ENCODE measurements at regions not wholly inside any gene's neighbourhood (a gene's known extent, or its start where the extent isn't known, plus 50 kb on each side); places are given as distances from the start of the nearest gene placed in this dataset.

DNA sequence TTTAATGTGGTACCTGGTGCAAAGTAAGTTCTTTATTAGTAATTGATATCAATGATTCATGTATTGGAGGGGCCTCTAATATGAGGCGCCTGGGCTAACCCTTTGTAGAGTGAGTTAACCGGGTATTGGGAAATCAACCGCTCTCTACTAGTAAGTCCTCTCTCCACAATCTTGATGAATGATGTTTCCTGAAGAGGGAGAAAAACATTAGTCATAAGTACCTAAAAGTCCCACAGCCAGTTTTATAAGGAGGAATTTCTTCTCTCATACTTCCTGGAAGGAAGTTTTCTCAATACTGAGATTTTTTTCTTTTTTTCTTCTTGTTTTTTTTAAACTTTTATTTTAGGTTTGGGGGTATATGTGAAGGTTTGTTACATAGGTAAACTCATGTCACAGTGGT lies 62.3 kb downstream of the AGTR2 start:
- Histone ChIP-seq H3K9me3 (ENCODE audit: control insufficient read depth, insufficient read depth, low read depth, low read length) (no peaks in the 10 kb centered on the region), H3K4me1 (ENCODE audit: control insufficient read depth, insufficient read depth, low read length) (no peaks in the 10 kb centered on the region), H3K27ac (ENCODE audit: low read length) (no peak overlapping the region), H3K36me3 (ENCODE audit: control insufficient read depth, insufficient read depth, low read length) (no peaks in the 10 kb centered on the region), H3K4me3 (ENCODE audit: low read depth in 2 of 2, low read length in 2 of 2) (no peak overlapping the region), H3K27me3 (ENCODE audit: control insufficient read depth, insufficient read depth, low read length) (no peaks in the 10 kb centered on the region)
- intact Hi-C loops (cut with micrococcal nuclease; ENCODE audit: unreplicated experiment) (no loop called here), in situ Hi-C loops (cut with HindIII; ENCODE audit: low pct_unique_long_range_greater_than_20kb, low sequenced_read_pairs) (no loop called here)
- DNase-seq (ENCODE audit: low read depth, low spot score) = no peak
- no TSS peak for BruUV-seq (replicated peaks)
- CTCF ChIA-PET = no interaction called here
- ATAC-seq = no peak
- TF ChIP-seq, protein P1, sequence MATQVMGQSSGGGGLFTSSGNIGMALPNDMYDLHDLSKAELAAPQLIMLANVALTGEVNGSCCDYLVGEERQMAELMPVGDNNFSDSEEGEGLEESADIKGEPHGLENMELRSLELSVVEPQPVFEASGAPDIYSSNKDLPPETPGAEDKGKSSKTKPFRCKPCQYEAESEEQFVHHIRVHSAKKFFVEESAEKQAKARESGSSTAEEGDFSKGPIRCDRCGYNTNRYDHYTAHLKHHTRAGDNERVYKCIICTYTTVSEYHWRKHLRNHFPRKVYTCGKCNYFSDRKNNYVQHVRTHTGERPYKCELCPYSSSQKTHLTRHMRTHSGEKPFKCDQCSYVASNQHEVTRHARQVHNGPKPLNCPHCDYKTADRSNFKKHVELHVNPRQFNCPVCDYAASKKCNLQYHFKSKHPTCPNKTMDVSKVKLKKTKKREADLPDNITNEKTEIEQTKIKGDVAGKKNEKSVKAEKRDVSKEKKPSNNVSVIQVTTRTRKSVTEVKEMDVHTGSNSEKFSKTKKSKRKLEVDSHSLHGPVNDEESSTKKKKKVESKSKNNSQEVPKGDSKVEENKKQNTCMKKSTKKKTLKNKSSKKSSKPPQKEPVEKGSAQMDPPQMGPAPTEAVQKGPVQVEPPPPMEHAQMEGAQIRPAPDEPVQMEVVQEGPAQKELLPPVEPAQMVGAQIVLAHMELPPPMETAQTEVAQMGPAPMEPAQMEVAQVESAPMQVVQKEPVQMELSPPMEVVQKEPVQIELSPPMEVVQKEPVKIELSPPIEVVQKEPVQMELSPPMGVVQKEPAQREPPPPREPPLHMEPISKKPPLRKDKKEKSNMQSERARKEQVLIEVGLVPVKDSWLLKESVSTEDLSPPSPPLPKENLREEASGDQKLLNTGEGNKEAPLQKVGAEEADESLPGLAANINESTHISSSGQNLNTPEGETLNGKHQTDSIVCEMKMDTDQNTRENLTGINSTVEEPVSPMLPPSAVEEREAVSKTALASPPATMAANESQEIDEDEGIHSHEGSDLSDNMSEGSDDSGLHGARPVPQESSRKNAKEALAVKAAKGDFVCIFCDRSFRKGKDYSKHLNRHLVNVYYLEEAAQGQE (IDR thresholded peaks at IDR 0.05; ENCODE audit: insufficient read depth in 1 of 2, low read depth in 2 of 2, low read length in 1 of 2) = no peak
- TF ChIP-seq POLR2AphosphoS5 (IDR thresholded peaks at IDR 0.05; ENCODE audit: low read depth, low read length) = no peak
- TF ChIP-seq SIN3A (IDR thresholded peaks at IDR 0.05; ENCODE audit: borderline replicate concordance, insufficient read depth, low read depth, low read length) = no peak
- TF ChIP-seq, protein P2, sequence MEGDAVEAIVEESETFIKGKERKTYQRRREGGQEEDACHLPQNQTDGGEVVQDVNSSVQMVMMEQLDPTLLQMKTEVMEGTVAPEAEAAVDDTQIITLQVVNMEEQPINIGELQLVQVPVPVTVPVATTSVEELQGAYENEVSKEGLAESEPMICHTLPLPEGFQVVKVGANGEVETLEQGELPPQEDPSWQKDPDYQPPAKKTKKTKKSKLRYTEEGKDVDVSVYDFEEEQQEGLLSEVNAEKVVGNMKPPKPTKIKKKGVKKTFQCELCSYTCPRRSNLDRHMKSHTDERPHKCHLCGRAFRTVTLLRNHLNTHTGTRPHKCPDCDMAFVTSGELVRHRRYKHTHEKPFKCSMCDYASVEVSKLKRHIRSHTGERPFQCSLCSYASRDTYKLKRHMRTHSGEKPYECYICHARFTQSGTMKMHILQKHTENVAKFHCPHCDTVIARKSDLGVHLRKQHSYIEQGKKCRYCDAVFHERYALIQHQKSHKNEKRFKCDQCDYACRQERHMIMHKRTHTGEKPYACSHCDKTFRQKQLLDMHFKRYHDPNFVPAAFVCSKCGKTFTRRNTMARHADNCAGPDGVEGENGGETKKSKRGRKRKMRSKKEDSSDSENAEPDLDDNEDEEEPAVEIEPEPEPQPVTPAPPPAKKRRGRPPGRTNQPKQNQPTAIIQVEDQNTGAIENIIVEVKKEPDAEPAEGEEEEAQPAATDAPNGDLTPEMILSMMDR (IDR thresholded peaks at IDR 0.05) = no peak
- no peak for TF ChIP-seq TCF7L2 (IDR thresholded peaks at IDR 0.05; ENCODE audit: low read depth, low read length)
- POLR2A ChIA-PET = no interaction called here

DNA sequence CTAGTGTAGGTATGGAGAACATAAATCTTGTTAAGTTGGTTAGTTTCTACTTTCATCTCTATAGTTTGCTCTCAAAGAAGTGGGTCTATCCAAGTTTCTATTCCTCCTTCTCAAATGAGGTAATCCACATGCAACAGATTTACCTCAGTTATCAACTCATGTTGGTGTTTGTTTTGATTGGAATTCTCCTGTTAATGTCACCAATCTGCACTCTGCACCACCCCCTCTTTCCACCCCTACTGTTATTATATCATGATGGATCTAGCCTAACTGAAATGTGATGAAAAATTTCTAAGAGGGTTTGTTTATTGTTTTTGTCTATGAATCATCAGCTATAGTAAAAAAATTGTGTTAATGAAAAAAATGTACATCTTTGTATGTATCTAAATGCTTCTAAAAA lies 66.1 kb downstream of the AGTR2 start:
- Histone ChIP-seq H3K36me3 (ENCODE audit: control insufficient read depth, insufficient read depth, low read length) (no peaks in the 10 kb centered on the region), H3K27me3 (ENCODE audit: control insufficient read depth, insufficient read depth, low read length) (no peaks in the 10 kb centered on the region), H3K9me3 (ENCODE audit: control insufficient read depth, insufficient read depth, low read depth, low read length) (no peaks in the 10 kb centered on the region), H3K27ac (ENCODE audit: low read length) (no peak overlapping the region), H3K4me1 (ENCODE audit: control insufficient read depth, insufficient read depth, low read length) (no peaks in the 10 kb centered on the region), H3K4me3 (ENCODE audit: low read depth in 2 of 2, low read length in 2 of 2) (no peak overlapping the region)
- BruUV-seq (replicated peaks) = no TSS peak
- ATAC-seq (no peak), DNase-seq (ENCODE audit: low read depth, low spot score) (no peak)
- POLR2A ChIA-PET = no interaction called here
- intact Hi-C loops (cut with micrococcal nuclease; ENCODE audit: unreplicated experiment) (no loop called here), in situ Hi-C loops (cut with HindIII; ENCODE audit: low pct_unique_long_range_greater_than_20kb, low sequenced_read_pairs) (no loop called here)
- CTCF ChIA-PET = no interaction called here
- TF ChIP-seq TCF7L2 (IDR thresholded peaks at IDR 0.05; ENCODE audit: low read depth, low read length) = no peak
- TF ChIP-seq, protein P2 (IDR thresholded peaks at IDR 0.05) = no peak
- TF ChIP-seq SIN3A (IDR thresholded peaks at IDR 0.05; ENCODE audit: borderline replicate concordance, insufficient read depth, low read depth, low read length) = no peak
- TF ChIP-seq, protein P1 (IDR thresholded peaks at IDR 0.05; ENCODE audit: insufficient read depth in 1 of 2, low read depth in 2 of 2, low read length in 1 of 2) = no peak
- no peak for TF ChIP-seq POLR2AphosphoS5 (IDR thresholded peaks at IDR 0.05; ENCODE audit: low read depth, low read length)
